VCaP (cell line): ENCODE measurements at regions not wholly inside any gene's neighbourhood (a gene's known extent, or its start where the extent isn't known, plus 50 kb on each side); places are given as distances from the start of the nearest gene placed in this dataset.
"Not testable (repeated sequence)": the region's sequence is repeated elsewhere in the genome, so short reads cannot be mapped to it uniquely, and the experiment has no call there.

Experiments
- H3K27ac ChIP-seq: fragments of 450-650 bp; 2 replicates; pipeline ENCODE4 v1.5.1; 2017
- TF ChIP-seq, protein P1 (sequence below): fragments of 450-650 bp; conservative IDR thresholded peaks from 2 replicates; pipeline ENCODE4 v1.5.1; 2017; ENCODE audit warnings: mild to moderate bottlenecking, moderate library complexity

DNA sequence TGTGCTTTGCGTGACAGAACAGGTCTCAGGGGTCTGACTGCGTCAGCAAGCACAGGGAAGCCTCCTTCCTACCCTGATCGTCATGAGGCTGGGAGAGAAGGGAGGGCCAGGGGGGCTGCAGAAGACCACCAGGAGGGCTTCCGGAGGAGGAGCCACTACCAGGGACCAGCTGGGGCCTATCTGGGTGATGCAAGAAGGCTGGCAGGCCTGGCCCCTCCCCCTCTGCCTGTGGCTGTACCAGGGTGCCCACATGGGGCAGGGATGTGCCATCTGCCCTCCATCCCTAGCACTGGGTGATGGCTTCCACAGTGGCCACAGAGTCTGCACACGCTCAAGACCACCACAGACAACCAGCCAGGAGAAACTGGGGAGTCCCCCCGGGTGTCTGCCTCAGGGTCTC is 116.4 kb upstream of the NKX1-1 start:
- TF ChIP-seq, protein P1, sequence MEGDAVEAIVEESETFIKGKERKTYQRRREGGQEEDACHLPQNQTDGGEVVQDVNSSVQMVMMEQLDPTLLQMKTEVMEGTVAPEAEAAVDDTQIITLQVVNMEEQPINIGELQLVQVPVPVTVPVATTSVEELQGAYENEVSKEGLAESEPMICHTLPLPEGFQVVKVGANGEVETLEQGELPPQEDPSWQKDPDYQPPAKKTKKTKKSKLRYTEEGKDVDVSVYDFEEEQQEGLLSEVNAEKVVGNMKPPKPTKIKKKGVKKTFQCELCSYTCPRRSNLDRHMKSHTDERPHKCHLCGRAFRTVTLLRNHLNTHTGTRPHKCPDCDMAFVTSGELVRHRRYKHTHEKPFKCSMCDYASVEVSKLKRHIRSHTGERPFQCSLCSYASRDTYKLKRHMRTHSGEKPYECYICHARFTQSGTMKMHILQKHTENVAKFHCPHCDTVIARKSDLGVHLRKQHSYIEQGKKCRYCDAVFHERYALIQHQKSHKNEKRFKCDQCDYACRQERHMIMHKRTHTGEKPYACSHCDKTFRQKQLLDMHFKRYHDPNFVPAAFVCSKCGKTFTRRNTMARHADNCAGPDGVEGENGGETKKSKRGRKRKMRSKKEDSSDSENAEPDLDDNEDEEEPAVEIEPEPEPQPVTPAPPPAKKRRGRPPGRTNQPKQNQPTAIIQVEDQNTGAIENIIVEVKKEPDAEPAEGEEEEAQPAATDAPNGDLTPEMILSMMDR = no peak
- no peak overlapping the region for H3K27ac ChIP-seq

DNA sequence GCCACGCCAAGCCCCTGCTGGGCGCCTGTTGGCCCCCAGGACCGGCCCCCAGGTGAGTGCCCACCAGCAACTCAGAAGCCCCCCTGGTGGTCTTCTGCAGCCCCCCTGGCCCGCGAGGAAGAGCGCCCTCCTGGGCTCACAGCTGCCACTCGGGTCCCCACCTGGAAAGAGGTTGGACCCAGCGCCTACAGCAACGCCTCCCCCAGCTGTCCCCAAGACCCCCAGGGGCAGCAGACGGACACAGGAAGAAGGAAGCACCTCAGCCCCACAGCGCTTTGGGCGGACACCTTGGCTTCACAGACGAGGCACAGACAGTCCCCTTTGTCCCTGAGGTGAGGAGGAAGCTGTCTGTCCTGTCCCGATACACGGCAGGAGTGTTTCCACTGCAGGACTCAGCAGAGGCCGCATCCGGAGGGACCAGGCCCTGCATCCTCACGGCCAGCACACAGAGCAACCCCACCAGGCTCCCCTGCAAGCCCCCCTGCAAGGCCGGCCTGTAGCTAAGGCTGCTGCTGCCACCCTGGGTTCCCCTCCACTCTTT is 115.6 kb upstream of the NKX1-1 start:
- TF ChIP-seq, protein P1 = no peak
- H3K27ac ChIP-seq = no peak overlapping the region

DNA sequence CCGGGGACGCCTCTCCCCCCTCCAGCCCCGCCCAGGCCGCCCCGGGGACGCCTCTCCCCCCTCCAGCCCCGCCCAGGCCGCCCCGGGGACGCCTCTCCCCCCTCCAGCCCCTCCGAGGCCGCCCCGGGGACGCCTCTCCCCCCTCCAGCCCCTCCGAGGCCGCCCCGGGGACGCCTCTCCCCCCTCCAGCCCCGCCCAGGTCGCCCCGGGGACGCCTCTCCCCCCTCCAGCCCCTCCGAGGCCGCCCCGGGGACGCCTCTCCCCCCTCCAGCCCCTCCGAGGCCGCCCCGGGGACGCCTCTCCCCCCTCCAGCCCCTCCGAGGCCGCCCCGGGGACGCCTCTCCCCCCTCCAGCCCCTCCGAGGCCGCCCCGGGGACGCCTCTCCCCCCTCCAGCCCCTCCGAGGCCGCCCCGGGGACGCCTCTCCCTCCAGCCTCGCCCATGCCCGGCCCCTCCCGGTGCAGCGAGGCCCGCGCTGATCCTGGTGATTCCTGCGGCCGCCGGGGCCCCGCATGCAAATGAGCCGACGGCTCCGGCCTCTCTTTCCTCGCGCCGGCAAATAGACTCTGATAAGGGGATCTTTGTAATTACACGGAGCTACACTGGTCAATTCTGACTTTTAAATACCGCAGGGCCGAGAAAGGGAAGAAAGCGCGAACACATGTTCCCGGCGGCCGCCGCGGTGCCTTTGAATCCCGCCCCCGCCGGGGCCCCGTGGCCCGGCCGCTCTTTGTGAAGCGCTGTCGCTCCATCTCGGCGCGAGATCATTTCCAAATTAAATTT is 114.7 kb upstream of the NKX1-1 start:
- not testable (repeated sequence) for H3K27ac ChIP-seq

DNA sequence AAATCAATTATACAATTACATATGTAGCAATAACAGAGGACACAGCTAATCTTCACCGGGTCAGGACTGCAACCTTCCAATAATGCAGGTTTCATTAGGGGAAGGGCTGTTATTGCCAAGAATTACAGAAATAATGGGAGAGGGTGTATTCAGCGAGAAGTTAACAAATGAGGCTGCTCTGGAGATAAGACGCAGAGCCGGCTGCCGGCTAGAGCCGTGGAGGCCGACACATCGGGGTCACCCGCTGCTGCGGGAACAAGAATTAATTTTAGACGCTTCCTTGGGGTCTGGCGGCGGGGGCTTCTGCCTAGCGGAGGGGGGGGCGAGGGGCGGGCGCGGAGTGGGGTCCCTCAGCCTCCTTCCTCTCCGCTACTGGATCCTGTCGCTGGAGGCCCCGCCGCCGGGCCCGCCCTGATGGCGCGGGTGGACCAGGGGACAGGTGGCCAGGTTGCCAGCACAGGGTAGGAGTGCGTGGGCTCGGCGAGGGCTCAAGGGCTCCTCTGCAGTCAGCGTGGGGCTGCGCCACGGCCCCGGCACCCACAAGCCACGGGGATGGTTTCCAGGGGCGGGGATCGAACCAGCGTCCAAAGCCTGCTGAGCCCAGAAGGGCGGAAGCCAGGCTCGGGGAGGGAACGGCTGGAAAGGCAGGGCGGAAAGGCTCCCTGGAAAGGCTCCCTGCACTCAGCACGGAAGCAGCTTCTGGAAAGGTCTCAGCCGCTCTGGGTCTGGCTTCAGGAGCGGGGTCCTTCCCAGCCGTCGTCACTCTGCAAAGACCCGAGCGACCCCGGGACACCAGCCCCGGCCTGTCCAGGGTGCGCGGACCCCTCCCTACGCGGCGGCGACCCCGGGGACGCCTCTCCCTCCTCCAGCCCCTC is 113.8 kb upstream of the NKX1-1 start:
- no peak overlapping the region for H3K27ac ChIP-seq
- TF ChIP-seq, protein P1 = no peak

DNA sequence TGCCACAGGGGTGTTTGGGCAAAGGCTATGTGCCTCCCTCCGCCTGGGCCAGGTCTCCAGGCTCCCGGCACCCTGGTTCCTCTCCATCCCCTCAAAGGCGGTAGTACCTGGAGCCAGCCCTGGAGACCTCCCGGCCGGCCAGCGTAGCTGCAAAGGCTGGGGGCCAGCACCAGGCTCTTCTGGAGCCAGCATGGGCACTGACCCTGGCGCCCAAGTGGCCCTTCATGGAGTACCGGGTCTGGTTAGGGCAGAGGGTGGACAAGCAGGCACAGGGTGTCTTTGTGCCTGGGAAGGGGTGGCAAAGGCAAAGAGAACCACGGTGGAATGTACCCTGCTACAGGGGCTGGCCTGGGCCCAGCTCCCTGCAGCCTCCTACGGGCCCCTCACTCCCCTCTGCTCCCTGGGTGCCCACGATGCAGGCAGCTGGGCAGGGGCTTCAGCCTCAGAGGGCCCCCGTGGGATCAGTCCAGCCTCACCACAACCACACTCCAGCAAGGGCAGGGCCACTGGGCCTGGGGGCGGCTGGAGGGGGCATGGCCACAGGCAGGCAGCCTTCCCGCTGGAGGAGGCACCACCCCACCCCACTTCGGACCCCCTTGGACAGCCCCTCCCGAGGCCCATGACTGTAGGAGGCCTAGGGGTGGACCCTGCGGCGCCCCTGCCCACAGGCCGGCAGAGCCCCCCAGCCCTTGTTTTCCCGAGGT is 112.9 kb upstream of the NKX1-1 start:
- TF ChIP-seq, protein P1 = no peak

DNA sequence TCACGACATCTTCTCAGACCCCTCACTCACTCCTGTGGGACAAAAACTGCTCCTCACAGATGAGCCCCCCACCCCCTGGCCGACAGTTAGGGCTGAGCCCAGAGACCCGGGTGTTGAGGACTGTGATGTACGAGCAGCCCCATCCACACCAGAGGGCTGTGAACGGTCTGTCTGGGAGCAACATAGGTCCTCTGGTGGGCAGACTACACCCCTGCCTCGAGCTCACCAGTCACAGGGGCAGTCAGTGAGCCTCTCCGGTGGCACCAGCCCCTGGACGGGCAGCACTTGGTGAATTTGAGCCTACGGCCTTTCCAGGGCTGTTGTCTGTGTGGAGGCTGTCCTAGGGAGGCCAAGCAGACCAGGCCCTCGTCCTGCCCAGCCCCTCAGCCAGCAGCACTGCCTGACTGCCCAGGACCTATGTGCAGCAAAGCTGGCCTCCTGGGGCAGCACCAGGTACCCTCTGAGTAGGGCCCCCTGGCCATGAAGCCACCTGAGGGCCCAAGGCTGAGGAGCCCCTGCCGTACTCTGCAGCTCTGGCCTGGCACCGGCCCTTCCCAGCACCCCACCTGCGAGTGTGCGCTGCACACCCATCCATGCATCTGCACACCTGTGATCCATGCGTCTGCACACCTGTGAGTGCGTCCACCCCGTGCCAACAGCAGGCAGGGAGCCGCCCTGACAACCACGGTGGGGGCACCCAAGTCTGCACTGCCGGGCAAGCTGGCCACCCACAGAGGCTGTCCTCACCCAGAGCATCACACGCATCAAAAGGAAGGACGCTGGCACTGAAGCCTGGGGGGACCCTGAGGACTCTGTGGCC is 111.6 kb upstream of the NKX1-1 start:
- no peak overlapping the region for H3K27ac ChIP-seq
- TF ChIP-seq, protein P1 = no peak

More for the DNA sequence above, 112.9 kb upstream of the NKX1-1 start:
- no peak overlapping the region for H3K27ac ChIP-seq

DNA sequence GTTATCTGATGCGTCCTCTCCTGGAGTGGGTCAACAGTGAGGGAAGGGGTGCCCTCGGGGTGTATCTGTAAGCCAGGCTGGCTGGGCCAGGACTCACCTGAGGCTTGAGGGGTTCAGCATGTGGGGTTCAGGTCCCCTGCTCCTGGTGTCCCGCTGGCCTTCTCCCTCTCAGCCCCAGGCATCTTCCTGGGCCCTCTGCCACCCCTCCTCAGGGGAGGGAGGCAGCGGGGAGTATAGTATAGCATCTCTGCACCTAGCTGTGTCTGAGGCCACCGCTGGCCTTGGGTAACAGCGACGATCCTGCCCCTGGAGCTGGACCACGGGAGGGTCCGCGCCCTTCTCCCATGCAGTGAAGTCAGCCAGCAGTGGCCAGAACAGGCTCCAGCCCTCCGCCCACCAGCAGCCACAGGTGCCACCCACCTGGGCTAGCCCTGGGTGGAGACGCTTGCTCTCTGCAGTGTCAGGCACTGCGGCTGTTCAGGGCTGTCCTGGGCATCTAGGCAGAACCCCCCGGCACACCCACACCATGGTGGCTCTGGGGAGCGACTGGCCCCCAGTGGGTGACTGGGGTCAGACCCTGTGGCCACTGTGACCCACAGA is 110.7 kb upstream of the NKX1-1 start:
- H3K27ac ChIP-seq = no peak overlapping the region
- TF ChIP-seq, protein P1 = no peak
